Transverse colon (tissue), 4 donors: ENCODE measurements at regions not wholly inside any gene's neighbourhood (a gene's known extent, or its start where the extent isn't known, plus 50 kb on each side); places are given as distances from the start of the nearest gene placed in this dataset.

Experiments used
- CTCF ChIP-seq, 5 experiments: fragments of 200-600 bp in 3 of 5; fragments of 450-650 bp in 2 of 5; sonication (generic) in 3 of 5; IDR thresholded peaks; 1 replicate in 2 of 5; 2 replicates in 3 of 5; pipeline ENCODE4 v1.5.1; 2016 to 2017; ENCODE audit warnings: antibody characterized with exemption in 5 of 5, inconsistent platforms in 3 of 5, mild to moderate bottlenecking in 2 of 5, moderate library complexity in 1 of 5
- POLR2AphosphoS5 ChIP-seq, 3 donors: sonication (generic); formaldehyde crosslinking; IDR thresholded peaks; one replicate each; pipeline ENCODE4 v1.6.1; 2016; ENCODE audit warnings: antibody characterized with exemption in 3 of 3

GRCh38 chr12:124668602-124669001, 101.2 kb upstream of the NCOR2 start:
- no peak for TF ChIP-seq CTCF (IDR thresholded peaks at IDR 0.05)
- no peak for TF ChIP-seq POLR2AphosphoS5 (IDR thresholded peaks at IDR 0.05)
